GM12874 (cell line): ENCODE measurements at regions not wholly inside any gene's neighbourhood (a gene's known extent, or its start where the extent isn't known, plus 50 kb on each side); places are given as distances from the start of the nearest gene placed in this dataset.

Experiments used
- TF ChIP-seq, protein P1 (sequence below): IDR thresholded peaks from 2 replicates; pipeline ENCODE4 v1.5.1; 2011; ENCODE audit warnings: low read depth, mild to moderate bottlenecking, control low read depth, low read length, moderate library complexity; ENCODE audit not compliant: insufficient read depth

DNA sequence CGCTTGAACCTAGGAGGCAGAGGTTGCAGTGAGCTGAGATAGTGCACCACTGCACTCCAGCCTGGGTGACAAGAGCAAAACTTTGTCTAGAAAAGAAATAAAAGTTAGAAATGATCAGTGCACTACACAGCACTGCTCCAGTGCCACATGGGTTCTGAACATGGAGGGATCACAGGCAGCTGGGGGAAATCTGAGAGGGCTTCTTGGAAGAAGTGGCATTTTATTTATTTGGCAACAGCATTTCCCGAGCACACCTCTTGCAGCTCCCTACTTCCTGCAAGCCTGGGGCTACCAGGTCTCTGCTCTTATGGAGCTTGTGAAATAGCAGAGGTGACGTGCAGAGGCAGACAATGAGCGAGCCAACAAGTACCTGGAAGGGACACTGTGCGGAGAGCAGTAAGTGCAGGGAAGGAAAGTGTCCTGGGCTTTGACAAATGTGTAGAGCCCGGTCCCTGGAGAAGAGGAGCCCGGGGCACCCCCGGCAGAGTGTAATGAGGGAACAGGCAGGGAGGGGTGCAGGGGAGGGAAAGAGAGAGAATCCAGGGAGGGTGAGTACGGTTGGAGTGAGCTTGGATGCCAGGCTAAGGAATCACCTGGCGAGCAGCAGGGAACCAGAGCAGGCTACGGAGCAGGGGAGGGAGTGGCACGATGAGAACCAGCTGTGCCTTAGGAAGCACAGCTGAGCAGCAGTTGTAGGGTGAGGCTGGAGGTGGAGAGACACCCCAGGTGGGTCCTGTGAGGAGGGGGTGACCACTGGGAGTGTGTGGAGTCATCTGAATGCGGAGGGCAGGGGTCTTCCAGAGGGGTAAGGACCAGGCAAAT is 104.6 kb upstream of the CTBP2 start:
- TF ChIP-seq, protein P1, sequence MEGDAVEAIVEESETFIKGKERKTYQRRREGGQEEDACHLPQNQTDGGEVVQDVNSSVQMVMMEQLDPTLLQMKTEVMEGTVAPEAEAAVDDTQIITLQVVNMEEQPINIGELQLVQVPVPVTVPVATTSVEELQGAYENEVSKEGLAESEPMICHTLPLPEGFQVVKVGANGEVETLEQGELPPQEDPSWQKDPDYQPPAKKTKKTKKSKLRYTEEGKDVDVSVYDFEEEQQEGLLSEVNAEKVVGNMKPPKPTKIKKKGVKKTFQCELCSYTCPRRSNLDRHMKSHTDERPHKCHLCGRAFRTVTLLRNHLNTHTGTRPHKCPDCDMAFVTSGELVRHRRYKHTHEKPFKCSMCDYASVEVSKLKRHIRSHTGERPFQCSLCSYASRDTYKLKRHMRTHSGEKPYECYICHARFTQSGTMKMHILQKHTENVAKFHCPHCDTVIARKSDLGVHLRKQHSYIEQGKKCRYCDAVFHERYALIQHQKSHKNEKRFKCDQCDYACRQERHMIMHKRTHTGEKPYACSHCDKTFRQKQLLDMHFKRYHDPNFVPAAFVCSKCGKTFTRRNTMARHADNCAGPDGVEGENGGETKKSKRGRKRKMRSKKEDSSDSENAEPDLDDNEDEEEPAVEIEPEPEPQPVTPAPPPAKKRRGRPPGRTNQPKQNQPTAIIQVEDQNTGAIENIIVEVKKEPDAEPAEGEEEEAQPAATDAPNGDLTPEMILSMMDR = no peak

DNA sequence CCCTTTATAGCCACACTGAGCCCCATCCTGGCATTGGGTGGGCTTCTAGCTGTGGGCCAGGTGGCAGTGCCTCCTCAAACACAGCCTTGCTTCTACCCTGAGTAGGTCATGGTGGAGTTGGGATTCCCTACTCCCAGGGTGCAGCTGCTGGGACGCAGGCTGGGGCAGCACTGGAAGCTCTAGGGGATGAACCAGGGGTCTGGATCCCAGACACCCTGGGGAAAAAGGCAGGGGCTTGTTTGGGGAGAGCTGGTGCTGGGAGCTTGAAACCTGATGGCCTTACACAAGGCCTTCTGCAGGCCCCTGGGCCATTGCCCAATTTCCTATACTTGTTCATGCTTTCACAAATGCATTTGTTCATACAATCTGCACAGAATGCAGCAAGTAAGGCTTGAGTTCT is 103.7 kb upstream of the CTBP2 start:
- TF ChIP-seq, protein P1 = no peak

DNA sequence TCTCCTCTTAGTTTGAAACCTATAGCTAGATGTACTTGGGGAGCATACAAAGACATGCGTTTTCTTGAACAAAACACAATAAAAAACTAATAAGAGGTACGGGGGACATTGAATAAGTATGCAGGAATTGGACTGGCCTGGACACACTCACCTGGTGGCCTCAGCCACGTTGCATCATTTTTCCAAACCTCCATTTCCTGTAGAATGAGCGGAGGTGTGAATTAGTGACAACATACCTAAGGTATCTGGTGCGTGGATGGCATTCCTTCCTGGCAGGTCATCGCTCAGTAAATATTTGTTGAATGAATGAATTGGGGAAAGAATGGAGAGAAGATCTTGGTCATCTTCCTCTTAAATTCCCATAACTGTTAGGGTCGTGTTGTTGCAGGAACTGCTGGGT is 103.2 kb upstream of the CTBP2 start:
- TF ChIP-seq, protein P1 = no peak

DNA sequence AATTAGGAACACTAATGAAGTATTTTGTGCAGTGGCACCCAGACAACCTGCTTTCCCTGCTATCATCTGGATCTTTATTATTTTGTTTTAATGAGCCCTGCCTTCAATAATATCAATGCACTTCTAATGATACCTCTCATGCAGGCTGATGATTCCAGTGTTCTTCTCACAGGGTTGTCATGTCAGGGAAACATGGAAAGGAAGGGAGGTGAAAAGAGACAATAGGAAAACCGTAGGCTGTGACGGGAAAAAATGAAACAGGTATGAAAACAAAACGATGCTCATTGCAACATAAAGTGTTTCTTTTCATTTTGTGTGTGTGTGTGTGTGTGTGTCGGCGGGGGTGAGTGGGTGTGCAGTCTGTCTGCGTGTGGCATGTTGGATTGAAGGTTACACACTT is 102.6 kb upstream of the CTBP2 start:
- TF ChIP-seq, protein P1 = no peak

DNA sequence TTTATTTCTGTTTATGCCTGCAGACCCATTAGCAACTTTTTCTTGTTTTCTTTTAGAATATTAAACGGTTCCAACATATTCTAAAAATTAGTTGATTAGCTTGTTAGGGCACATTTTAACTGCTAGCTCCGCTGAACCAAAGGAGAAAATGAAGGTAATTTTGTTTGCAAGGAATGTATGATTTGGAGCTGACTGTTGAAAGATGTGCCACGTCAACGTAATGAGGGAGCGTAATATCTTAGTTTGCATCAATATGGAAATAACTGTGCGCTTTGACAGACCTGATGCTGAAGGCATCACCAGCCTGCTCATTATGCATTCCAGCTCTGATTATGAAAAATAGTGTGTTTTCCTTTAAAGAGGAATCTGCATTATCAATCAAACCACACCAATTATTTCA is 102.0 kb upstream of the CTBP2 start:
- TF ChIP-seq, protein P1 = no peak

DNA sequence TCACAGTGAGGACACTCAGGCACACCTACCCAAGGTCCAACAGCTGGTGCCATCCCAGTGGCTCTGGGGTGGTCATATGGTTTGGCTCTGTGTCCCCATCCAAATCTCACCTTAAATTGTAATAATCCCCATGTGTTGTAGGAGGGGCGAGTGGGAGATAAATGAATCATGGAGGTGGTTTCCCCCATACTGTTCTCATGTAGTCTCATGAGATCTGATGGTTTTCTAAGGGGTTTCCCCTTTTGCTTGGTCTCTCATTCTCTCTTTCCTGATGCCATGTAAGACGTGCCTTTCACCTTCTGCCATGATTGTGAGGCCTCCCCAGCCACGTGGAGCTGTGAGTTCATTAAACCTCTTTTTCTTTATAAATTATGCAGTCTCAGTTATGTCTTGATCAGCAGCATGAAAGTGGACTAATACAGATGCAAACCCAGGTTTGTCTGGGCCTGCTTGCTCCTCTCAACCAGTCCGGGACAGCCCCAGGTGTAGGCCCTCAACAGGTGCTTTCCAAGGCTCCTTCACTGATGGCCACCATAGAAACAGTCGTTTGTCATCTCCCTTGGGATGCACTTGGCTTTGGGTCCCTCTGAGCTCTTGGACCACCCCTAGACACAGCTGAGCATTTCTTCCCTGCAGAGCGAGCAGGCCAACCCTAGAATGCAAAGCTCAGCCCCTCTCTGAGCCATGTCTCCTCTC is 101.3 kb upstream of the CTBP2 start:
- TF ChIP-seq, protein P1 = no peak

DNA sequence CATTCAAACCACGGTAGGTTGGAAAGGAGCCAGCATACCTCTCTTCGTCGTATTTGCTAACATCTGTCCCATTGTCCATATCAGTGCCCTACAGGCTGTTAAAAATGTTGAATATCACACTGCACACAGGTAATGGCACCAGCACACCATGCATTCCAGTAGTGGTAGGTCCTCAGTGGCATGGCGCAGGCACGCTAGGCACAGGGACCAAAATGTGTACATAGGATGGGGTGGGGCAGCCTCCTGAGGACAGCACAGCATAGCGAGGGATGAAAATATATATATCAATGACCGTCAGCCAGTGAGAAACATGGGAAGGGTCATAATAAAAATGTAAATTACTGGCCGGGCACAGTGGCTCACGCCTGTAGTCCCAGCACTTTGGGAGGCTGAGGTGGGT is 99.9 kb upstream of the CTBP2 start:
- TF ChIP-seq, protein P1 = no peak
